GM19351 (cell line): ENCODE measurements at regions not wholly inside any gene's neighbourhood (a gene's known extent, or its start where the extent isn't known, plus 50 kb on each side); places are given as distances from the start of the nearest gene placed in this dataset.
"Not testable (repeated sequence)": the region's sequence is repeated elsewhere in the genome, so short reads cannot be mapped to it uniquely, and the experiment has no call there.

ENCODE experiments used
- ATAC-seq: cut with Tn5 transposase; IDR thresholded peaks from one replicate; pipeline ENCODE4 v1.9.1; 2021; ENCODE audit warnings: mild to moderate bottlenecking, moderate library complexity; ENCODE audit not compliant: unreplicated experiment

- ATAC-seq, result not testable (repeated sequence)
These were observed 5417.4 kb upstream of the TPTE start for GRCh38 chr21:5103880-5104561.

DNA sequence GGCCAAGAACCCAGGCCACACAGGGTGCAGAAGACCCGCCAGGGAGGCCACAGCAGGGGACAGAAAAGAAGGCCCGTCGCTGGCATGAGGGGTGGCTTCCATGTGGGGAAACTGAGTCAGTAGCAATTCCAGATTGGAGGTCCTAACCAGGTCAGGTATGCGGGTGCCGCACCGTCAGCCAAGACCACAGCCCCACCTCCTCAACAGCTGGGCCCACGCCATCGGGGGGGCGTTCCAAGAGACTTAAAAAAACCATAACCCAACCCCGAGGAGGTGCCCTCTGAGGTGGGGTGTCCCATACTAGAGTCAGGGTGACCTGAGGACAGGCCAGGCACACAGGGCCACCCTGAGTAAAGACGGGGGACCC is 5416.8 kb upstream of the TPTE start:
- ATAC-seq, result not testable (repeated sequence)

GRCh38 chr21:5105939-5106708 is 5415.3 kb upstream of the TPTE start:
- not testable (repeated sequence) for ATAC-seq

- ATAC-seq, result not testable (repeated sequence)
These were observed 5414.5 kb upstream of the TPTE start for GRCh38 chr21:5106767-5107464.

- ATAC-seq, result not testable (repeated sequence)
These were observed 5413.7 kb upstream of the TPTE start for GRCh38 chr21:5107637-5108036.

- not testable (repeated sequence) for ATAC-seq
These were observed 5413.2 kb upstream of the TPTE start for GRCh38 chr21:5108048-5108775.

DNA sequence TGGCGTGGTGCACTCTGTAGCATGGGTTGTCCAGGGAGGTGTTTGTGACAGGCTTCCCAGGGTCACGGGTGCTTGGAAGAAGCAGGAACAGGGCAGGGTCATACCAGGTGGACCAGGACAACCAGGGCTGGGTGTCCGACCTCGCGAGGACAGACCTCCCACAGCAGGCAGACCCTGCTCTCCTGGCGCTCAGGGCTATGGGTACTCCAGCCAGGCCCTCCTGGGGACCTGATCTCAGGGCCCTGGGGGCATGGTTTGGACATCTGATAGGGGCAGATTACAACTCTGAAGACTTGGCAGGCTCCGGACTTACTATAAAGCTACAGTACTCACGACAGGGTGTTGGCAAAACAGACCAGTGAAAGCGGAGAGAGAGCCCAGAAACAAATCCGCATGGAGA is 5410.2 kb upstream of the TPTE start:
- ATAC-seq, result not testable (repeated sequence)

DNA sequence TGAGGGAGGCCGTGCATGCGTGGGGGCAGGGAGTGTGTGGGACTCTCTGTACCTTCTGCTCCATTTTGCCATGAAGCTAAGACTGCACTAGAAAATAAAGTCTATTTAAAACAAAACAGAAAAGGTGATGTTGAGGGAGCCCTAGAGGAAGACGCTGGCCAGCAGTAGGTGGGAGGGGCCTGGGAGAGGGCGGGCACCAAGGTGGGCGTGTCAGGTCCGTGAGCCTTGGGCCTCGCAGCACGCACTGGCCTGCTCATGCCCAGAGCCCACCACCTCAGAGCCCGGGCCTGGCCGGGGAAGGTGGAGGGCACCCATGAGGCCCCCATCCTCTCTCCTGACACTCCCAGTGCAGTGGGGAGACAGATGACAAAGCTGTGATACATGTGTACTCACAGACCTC is 5408.3 kb upstream of the TPTE start:
- ATAC-seq, result not testable (repeated sequence)

DNA sequence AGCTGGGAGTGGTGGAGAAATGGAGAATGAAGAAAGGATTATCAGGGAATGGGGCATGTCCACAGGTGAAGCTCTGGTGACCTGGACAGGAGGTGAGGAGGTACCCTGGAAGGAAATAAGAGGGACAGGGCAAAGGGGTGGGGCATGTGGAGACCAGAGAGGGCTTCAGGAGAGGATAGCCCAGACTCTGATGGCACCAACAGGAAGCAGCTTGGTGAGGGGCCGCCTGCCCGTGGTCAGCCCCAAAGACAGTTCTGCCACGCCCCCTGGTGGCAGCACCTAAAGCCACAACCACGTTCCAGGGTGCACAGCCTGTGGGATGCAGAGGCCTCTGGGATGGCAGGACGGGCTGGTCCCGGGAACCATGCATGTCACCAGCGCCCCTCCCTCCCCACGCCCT is 5406.9 kb upstream of the TPTE start:
- not testable (repeated sequence) for ATAC-seq

DNA sequence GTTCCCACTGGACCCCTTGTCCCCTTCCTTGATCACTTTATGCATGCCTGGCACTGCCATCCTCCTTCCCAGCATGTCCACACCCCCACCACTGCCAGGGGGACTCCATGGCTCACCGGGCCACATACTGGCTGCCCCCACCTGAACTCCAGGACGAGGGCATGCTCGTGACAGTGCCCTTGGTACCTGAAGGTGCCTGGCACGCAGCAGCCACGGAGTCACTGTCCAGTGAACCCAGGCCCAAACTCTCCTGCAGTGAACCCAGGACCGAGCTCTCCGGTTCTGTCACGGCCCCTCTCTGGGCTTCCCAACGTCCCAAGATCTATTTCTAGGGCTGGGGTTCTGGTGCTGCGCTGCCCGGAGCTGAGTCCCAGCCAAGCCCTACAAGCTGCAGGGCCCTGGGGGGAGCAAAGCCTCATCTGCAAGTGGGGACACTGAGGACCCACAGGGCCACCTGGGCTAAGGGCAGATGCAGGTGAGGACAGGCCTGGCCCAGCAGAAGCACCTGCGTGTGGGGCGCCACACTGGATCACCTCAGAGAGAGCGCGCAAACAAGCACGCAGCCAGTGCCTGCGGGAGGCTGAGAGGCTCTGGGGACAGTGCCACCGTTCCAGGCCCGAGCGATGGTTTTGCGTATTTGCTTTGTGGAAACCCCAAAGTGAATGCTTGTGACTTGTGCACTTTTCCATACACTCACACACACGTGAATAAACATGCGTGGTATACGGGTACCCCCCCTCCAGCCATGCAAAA is 5406.3 kb upstream of the TPTE start:
- ATAC-seq, result not testable (repeated sequence)

DNA sequence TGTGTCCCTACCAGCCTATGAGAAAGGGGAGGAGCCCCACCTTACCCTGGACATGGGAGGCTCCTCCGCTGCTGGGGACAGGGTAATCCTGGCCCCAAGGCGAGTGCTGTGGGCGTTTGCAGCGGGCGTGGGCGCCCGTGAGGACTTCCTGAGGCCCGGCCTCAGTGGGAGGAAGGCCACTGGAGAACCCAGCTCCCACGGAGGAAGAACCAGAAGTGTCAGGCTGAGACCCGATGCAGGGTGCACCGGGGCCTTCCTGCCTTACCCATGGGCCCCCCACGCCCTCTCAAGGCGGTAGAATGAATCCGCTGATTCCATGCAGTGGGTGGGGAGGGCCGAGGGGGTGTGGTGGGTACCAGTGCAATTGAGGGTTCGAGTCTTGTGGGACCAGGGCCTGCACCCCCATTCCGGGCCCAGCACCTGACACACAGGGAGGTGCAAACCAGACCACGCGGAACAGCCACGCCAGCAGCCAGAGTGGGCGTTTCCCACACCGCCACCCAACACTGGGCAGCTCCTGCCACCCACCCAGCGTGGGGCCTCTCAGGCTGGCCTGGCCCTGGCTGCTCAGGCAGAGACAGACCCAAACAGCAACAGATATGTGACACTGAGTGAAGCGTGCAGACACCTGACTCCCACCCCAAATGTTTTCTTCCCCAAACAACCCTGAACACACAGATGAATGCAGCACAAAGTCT is 5405.6 kb upstream of the TPTE start:
- not testable (repeated sequence) for ATAC-seq

DNA sequence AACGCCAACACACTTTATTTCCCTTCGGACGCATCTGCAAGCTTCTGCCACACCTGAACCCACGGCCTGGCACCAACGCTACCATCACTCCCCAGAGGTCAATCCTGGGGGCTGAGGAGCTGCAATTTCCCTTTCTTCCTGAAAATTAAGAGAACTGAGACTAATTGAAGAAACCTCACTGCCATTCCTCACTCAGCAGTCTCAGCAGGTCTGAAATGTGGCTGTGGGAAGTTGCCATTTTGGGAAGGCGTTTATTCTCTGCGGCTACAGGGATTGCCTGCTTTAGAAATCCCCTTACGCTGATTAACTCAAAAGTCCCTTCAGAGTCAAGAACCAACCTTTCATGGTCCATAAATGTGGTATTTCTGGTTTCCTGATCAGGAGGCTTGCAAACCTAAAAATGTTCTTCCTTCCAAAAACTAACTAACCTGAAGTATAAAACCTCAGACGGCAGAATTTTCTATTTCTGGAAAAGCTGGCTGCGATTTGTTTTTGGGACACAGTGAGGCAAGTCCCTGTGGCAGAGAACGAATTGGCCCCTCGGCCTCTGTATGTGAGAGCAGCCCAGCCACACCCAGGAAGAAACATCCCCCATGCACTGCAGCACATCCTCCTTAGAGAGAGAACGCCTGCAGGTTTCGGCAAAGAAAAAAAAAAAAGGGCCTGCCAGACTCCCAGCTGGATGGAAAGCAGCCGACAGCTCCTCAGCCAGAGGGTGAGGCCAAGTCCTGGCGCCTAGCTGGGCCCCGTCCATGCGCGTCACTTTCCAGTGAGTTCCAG is 5404.8 kb upstream of the TPTE start:
- not testable (repeated sequence) for ATAC-seq

DNA sequence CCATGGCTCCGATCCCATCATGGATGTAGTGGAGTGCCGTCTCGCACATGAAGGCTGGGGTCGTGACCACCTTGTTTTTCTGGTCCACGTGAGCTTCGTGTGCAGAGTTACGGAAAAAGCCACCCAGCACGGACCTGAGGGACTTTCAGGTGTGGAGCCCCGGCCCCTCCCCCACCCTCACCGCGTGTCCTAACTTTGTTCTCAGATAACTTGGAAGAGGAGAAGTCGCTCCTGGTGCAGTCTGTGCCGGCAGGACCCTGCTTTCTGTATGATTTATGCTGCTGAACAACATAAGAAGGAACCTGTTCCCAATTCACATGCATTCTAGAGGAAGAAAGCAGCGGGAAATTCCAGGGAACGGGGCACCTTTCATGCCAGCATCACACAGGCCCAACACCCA is 5404.2 kb upstream of the TPTE start:
- ATAC-seq, result not testable (repeated sequence)

- ATAC-seq, result not testable (repeated sequence)
These were observed 5403.6 kb upstream of the TPTE start for GRCh38 chr21:5117666-5118295.

DNA sequence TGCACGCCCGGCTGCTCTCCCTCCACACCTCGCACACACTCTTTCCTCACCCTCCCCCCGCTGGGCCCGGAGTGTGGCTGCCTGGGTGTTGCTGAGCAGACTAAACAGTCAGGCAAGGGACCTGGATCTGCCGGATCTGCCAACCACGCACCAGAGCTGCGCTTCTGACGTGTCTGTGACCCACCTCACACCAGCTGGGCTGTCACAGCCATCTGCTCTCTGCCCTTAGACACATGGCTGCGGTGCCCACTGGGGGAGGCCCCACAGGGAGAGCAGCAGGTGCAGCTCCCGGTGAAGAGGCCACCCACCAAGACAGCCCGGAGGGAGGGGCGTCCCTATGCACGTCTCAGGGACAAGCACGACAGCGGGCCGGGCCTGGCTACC is 5403.1 kb upstream of the TPTE start:
- not testable (repeated sequence) for ATAC-seq

GRCh38 chr21:5119179-5119578 is 5402.2 kb upstream of the TPTE start:
- not testable (repeated sequence) for ATAC-seq

DNA sequence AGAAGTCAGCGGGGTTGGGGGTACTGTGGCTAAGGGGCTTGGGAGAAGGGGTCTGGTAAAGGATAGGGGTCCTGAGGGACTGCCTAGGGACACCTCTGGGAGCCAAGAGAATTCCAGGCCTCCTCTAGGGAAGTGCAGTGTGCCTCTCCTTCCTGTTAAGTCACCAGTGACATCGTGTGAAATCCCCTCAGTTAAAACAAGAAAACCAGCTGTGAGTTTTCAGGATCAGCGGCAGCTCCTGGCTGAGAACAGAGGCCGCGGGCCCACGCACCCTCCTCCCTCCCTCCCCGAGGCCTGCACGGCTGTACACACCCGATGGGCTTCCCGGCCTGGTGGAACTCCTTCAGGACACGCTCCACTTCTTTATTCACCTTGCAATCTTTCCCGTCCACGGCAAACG is 5400.0 kb upstream of the TPTE start:
- ATAC-seq, result not testable (repeated sequence)

DNA sequence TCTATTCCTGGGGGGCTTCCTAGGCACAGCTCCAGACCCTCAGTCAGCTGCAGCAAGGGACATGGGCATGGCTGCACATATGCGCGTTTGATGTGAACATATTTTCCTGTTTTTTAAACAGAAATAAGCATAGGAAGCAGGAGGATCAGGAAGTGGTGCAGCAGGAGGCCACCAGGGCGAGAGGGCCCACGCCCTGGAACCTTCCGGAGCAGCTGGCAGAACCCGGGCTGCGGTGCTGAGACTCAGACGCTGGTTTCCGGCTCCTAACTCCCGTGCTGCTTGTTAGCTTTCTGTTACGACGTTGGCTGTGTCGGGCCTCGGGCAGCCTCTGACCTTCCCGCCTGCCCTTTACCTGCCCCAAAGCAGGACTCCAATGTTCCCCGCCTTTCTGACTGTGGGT is 5399.5 kb upstream of the TPTE start:
- not testable (repeated sequence) for ATAC-seq
